Prostate gland (tissue), 2 donors: ENCODE measurements at regions not wholly inside any gene's neighbourhood (a gene's known extent, or its start where the extent isn't known, plus 50 kb on each side); places are given as distances from the start of the nearest gene placed in this dataset.

Experiments used
- DNase-seq: peaks from one replicate; pipeline ENCODE4 v3.0.0-alpha.2; 2019; ENCODE audit warnings: low spot score
- H3K27ac ChIP-seq, 2 donors: fragments of 200-600 bp; sonication (generic); 2 replicates each; pipeline ENCODE4 v1.5.1; 2017 to 2019
- H3K27me3 ChIP-seq: fragments of 200-600 bp; sonication (generic); replicated peaks from 2 replicates; pipeline ENCODE4 v1.5.1; 2019; ENCODE audit not compliant: insufficient read depth
- H3K36me3 ChIP-seq, 2 donors: fragments of 200-600 bp; sonication (generic); 1 replicate in 1 of 2; 2 replicates in 1 of 2; pipeline versions ENCODE4 v1.5.1 to v1.8.1; 2017 to 2019
- H3K4me1 ChIP-seq: fragments of 200-600 bp; sonication (generic); replicated peaks from 2 replicates; pipeline ENCODE4 v1.5.1; 2019
- H3K4me3 ChIP-seq, 2 donors: fragments of 200-600 bp; sonication (generic); 2 replicates each; pipeline ENCODE4 v1.5.1; 2017 to 2019
- H3K9me3 ChIP-seq: fragments of 200-600 bp; sonication (generic); 2 replicates; pipeline ENCODE4 v1.5.1; 2017
- POLR2A ChIP-seq: fragments of 450-650 bp; IDR thresholded peaks from one replicate; pipeline ENCODE4 v1.6.1; 2016; ENCODE audit warnings: antibody characterized with exemption, mild to moderate bottlenecking
- POLR2AphosphoS5 ChIP-seq: sonication (generic); formaldehyde crosslinking; IDR thresholded peaks from one replicate; pipeline ENCODE4 v1.6.1; 2017; ENCODE audit warnings: antibody characterized with exemption
- WGBS: methylation state at CpG from one replicate; pipeline ENCODE4 v1.1.5; 2018; 5-methylcytosine and 5-hydroxymethylcytosine counted together
- intact Hi-C: fragments of 100-400 bp; cut with DNase I; formaldehyde crosslinking; loops from one replicate; pipeline ENCODE4 v1.14.2; 2022
- TF ChIP-seq, protein P1 (sequence below), 4 experiments: fragments of 200-600 bp in 2 of 4; fragments of 450-650 bp in 2 of 4; sonication (generic) in 2 of 4; IDR thresholded peaks; 1 replicate in 3 of 4; 2 replicates in 1 of 4; pipeline ENCODE4 v1.5.1; 2016 to 2019; ENCODE audit warnings: antibody characterized with exemption in 4 of 4, mild to moderate bottlenecking in 2 of 4, moderate library complexity in 2 of 4

DNA sequence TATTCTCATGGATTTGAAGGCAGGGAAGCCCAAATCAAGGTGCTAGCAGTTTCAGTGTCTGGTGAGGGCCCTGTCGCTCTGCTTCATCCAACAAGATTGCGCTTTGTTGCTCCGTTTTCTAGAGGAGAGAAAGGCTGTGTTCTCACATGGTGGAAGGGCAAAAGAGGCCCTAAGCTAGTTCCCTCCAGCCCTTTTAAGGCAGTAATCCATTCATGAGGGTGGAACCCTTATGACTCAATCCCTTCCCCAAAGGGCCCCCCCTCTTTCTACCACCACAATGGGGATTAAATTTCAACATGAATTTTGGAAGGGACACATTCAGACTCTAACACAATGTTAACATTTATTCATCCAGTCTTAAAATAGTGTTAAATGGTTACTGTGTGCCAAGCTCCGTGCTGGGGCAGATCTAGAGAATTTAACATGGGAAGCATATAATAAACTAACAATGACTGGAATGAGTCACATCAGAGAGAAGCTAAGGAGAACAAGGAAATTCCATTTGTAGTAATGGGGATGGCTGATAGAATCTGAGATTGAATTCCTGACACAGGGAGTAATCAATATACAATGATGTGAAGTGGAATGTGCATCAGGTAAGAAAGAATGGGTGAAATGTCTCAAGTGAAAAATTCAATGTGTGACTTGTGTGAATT is 382.8 kb upstream of the ZNF608 start:
- 81% methylated on average over 4 of the region's 4 CpGs for WGBS
- no peak for TF ChIP-seq POLR2A
- TF ChIP-seq, protein P1, sequence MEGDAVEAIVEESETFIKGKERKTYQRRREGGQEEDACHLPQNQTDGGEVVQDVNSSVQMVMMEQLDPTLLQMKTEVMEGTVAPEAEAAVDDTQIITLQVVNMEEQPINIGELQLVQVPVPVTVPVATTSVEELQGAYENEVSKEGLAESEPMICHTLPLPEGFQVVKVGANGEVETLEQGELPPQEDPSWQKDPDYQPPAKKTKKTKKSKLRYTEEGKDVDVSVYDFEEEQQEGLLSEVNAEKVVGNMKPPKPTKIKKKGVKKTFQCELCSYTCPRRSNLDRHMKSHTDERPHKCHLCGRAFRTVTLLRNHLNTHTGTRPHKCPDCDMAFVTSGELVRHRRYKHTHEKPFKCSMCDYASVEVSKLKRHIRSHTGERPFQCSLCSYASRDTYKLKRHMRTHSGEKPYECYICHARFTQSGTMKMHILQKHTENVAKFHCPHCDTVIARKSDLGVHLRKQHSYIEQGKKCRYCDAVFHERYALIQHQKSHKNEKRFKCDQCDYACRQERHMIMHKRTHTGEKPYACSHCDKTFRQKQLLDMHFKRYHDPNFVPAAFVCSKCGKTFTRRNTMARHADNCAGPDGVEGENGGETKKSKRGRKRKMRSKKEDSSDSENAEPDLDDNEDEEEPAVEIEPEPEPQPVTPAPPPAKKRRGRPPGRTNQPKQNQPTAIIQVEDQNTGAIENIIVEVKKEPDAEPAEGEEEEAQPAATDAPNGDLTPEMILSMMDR (IDR thresholded peaks at IDR 0.05) = no peak
- no peak for TF ChIP-seq POLR2AphosphoS5
- intact Hi-C loops = no loop called here
- no peak overlapping the region for H3K4me3 ChIP-seq
- no peak for DNase-seq
- H3K4me1 ChIP-seq = no peaks in the 10 kb centered on the region
- no peak overlapping the region for H3K27ac ChIP-seq
- H3K9me3 ChIP-seq = no peaks in the 10 kb centered on the region
- H3K27me3 ChIP-seq = no peaks in the 10 kb centered on the region
- no peaks in the 10 kb centered on the region for H3K36me3 ChIP-seq

DNA sequence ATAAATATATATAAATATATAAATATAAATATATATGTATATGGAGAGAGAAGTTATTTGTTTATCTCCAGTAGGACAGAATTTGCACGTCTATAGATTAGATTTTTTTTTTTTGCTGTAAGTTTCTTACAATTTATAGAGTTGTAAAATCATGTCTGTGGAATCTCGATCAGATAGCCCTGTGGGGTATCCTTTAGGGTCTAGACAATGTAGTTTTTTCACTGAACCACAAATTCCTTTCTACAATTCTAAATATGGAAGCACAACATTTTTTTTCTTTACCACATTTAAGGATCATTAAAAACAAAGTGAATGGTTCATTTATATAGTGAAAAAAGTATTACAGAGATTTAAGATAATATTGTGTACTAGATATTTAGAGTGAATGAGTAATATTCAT is 384.2 kb upstream of the ZNF608 start:
- WGBS = 91% methylated on average over 2 of the region's 2 CpGs
- Histone ChIP-seq H3K36me3 (no peaks in the 10 kb centered on the region), H3K27me3 (no peaks in the 10 kb centered on the region), H3K9me3 (no peaks in the 10 kb centered on the region), H3K4me3 (no peak overlapping the region), H3K4me1 (no peaks in the 10 kb centered on the region), H3K27ac (no peak overlapping the region)
- TF ChIP-seq, protein P1 (IDR thresholded peaks at IDR 0.05) = no peak
- TF ChIP-seq POLR2A (no peak), POLR2AphosphoS5 (no peak)
- intact Hi-C loops = no loop called here
- no peak for DNase-seq

DNA sequence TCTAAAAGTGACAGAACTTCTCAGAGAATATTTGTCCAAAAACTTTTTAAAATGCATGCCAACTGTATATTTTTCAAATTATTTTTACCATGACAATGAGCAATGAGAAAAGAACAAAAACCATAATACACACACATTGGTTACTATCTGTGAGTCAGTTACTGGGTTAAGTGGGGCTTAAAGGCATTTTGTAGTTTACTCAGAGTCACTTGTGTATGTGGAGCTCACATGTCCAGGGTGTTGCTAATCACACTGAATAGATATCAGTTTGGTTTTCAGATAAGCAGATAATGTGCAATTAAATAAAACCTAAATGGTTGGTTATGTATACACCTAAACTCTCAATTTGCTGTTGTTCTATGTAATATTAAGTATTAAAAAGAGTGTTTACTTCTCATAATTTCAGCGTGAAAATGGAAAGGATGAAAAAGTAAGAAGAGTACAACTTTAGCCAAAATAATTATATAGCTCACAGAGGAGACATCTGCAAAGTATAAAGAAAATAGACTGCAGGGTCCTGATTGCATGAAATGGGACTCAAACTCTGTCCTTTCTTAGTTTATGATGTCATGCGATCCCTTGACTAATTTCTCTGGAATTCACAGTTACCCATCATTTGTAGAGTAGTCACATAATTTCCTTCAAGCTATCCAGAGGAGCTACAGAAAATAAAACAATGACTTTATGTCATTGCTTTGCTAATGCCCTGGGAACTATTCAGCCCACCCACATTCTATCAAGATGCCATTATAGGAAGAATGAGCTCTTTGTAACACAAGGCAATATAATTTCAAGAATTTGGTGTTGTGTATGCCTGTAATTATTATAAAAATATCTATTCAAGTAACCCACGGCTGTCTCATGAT is 388.0 kb upstream of the ZNF608 start:
- intact Hi-C loops = no loop called here

GRCh38 chr5:125137535-125137934 is 391.1 kb upstream of the ZNF608 start:
- DNase-seq = no peak
- Histone ChIP-seq H3K9me3 (no peaks in the 10 kb centered on the region), H3K27ac (no peak overlapping the region), H3K4me3 (no peak overlapping the region), H3K27me3 (no peaks in the 10 kb centered on the region), H3K36me3 (no peaks in the 10 kb centered on the region), H3K4me1 (no peaks in the 10 kb centered on the region)
- WGBS = 78% methylated on average over 3 of the region's 3 CpGs
- intact Hi-C loops = no loop called here
- TF ChIP-seq POLR2A (no peak), POLR2AphosphoS5 (no peak)
- TF ChIP-seq, protein P1 (IDR thresholded peaks at IDR 0.05) = no peak

More for the DNA sequence above, 388.0 kb upstream of the ZNF608 start:
- no peaks in the 10 kb centered on the region for H3K27me3 ChIP-seq
- no peak for DNase-seq
- 53% methylated on average over 3 of the region's 3 CpGs for WGBS
- H3K9me3 ChIP-seq = no peaks in the 10 kb centered on the region
- H3K36me3 ChIP-seq = no peaks in the 10 kb centered on the region
- TF ChIP-seq, protein P1 (IDR thresholded peaks at IDR 0.05) = no peak
- TF ChIP-seq POLR2A (no peak), POLR2AphosphoS5 (no peak)
- no peak overlapping the region for H3K27ac ChIP-seq
- no peak overlapping the region for H3K4me3 ChIP-seq
- no peaks in the 10 kb centered on the region for H3K4me1 ChIP-seq
